B cell (primary cell): ENCODE measurements at regions not wholly inside any gene's neighbourhood (a gene's known extent, or its start where the extent isn't known, plus 50 kb on each side); places are given as distances from the start of the nearest gene placed in this dataset.

Experiments
- ATAC-seq: fragments of 200-7000 bp; cut with Tn5 transposase; one replicate; pipeline ENCODE4 v1.10.0; 2021; ENCODE audit warnings: low read depth, mild to moderate bottlenecking, moderate number of reproducible peaks, moderate library complexity
- CTCF ChIA-PET: fragments of 350-600 bp; sonication (Branson Sonifier 250); formaldehyde crosslinking; loops from one replicate; lab custom pipeline; 2021; ENCODE audit warnings: antibody characterized with exemption, inconsistent platforms; lab: Charles Lee
- POLR2A ChIA-PET: fragments of 350-600 bp; sonication (Branson Sonifier 250); formaldehyde crosslinking; loops from one replicate; lab custom pipeline; 2021; ENCODE audit warnings: antibody characterized with exemption; lab: Charles Lee
- DNase-seq: peaks from one replicate; pipeline ENCODE4 v3.0.0; 2013
- H2AFZ ChIP-seq: 2 replicates; pipeline ENCODE4 v1.6.1; 2012; ENCODE audit warnings: mild to moderate bottlenecking, low read depth, low read length; ENCODE audit not compliant: insufficient read depth, poor library complexity, severe bottlenecking
- H3K27ac ChIP-seq, 2 donors: 1 replicate in 1 of 2; 2 replicates in 1 of 2; pipeline ENCODE4 v1.5.1; 2012 to 2013; ENCODE audit warnings: low read length in 2 of 2, mild to moderate bottlenecking in 2 of 2, moderate library complexity in 1 of 2
- H3K27me3 ChIP-seq, 4 experiments: fragments of 200-600 bp in 1 of 4; sonication (generic) in 1 of 4; replicated peaks in 1 of 4; 1 replicate in 2 of 4; 2 replicates in 2 of 4; pipeline versions ENCODE4 v1.6.1 to v1.7.0; 2013 to 2016; ENCODE audit warnings: low read length in 3 of 4, mild to moderate bottlenecking in 2 of 4, mixed read lengths in 1 of 4, moderate library complexity in 1 of 4; ENCODE audit not compliant: insufficient read depth in 4 of 4, control insufficient read depth in 3 of 4; ENCODE audit errors: control extremely low read depth in 1 of 4
- H3K36me3 ChIP-seq, 2 experiments: replicated peaks in 1 of 2; 1 replicate in 1 of 2; 2 replicates in 1 of 2; pipeline versions ENCODE4 v1.6.1 to v1.7.1; 2013; ENCODE audit warnings: low read length in 1 of 2; ENCODE audit not compliant: insufficient read depth in 2 of 2, control insufficient read depth in 1 of 2; ENCODE audit errors: control extremely low read depth in 1 of 2, extremely low read depth in 1 of 2
- H3K4me1 ChIP-seq, 2 donors: fragments of 200-600 bp in 1 of 2; sonication (generic) in 1 of 2; 1 replicate in 1 of 2; 2 replicates in 1 of 2; pipeline versions ENCODE4 v1.5.1 to v1.6.1; 2013 to 2017; ENCODE audit warnings: low read length in 2 of 2; ENCODE audit not compliant: control insufficient read depth in 2 of 2, insufficient read depth in 2 of 2
- H3K4me2 ChIP-seq: replicated peaks from 2 replicates; pipeline ENCODE3; 2012; ENCODE audit warnings: mild to moderate bottlenecking, low read depth, low read length; ENCODE audit not compliant: poor library complexity, severe bottlenecking
- H3K4me3 ChIP-seq, 5 experiments: fragments of 200-600 bp in 1 of 5; sonication (generic) in 1 of 5; 1 replicate in 3 of 5; 2 replicates in 2 of 5; pipeline versions ENCODE4 v1.5.1 to v1.7.0; 2011 to 2016; ENCODE audit warnings: low read length in 4 of 5, mild to moderate bottlenecking in 4 of 5, low read depth in 2 of 5, control low read depth in 1 of 5, moderate library complexity in 1 of 5; ENCODE audit not compliant: insufficient read depth in 1 of 5; ENCODE audit errors: control extremely low read depth in 1 of 5, extremely low read depth in 1 of 5
- H3K79me2 ChIP-seq: fragments of 200-600 bp; sonication (generic); one replicate; pipeline ENCODE4 v1.6.0; 2016; ENCODE audit warnings: low read length; ENCODE audit not compliant: control insufficient read depth, insufficient read depth
- H3K9ac ChIP-seq: fragments of 200-600 bp; sonication (generic); 2 replicates; pipeline ENCODE4 v1.6.1; 2017; ENCODE audit warnings: mild to moderate bottlenecking, low read length, moderate library complexity
- H3K9me3 ChIP-seq, 3 donors: one replicate each; pipeline versions ENCODE4 v1.6.1 to v1.7.1; 2013; ENCODE audit warnings: low read length in 2 of 3; ENCODE audit not compliant: control insufficient read depth in 2 of 3, insufficient read depth in 1 of 3; ENCODE audit errors: control extremely low read depth in 1 of 3
- H4K20me1 ChIP-seq: 2 replicates; pipeline ENCODE4 v1.6.0; 2012; ENCODE audit warnings: mild to moderate bottlenecking, low read length; ENCODE audit not compliant: insufficient read depth, control insufficient read depth, poor library complexity, severe bottlenecking
- H3K27ac Mint-ChIP-seq: one replicate; pipeline ENCODE4 v1.8.0; 2021; ENCODE audit warnings: mixed read lengths
- H3K27me3 Mint-ChIP-seq: one replicate; pipeline ENCODE4 v1.8.0; 2021; ENCODE audit warnings: mixed read lengths
- H3K4me1 Mint-ChIP-seq: one replicate; pipeline ENCODE4 v1.8.0; 2021; ENCODE audit warnings: mixed read lengths
- H3K4me3 Mint-ChIP-seq: one replicate; pipeline ENCODE4 v1.8.0; 2021; ENCODE audit warnings: mixed read lengths
- H3K9me3 Mint-ChIP-seq: one replicate; pipeline ENCODE4 v1.8.0; 2022; ENCODE audit warnings: mixed read lengths; ENCODE audit not compliant: insufficient read depth
- EZH2 ChIP-seq: IDR thresholded peaks from 2 replicates; pipeline ENCODE4 v1.6.1; 2012; ENCODE audit warnings: borderline replicate concordance, low read depth, mild to moderate bottlenecking, moderate library complexity, low read length; ENCODE audit not compliant: insufficient read depth, poor library complexity, severe bottlenecking
- WGBS: methylation state at CpG from one replicate; pipeline ENCODE4 v1.1.5; 2013; ENCODE audit warnings: missing lambda C conversion rate; ENCODE audit not compliant: insufficient coverage; 5-methylcytosine and 5-hydroxymethylcytosine counted together
- intact Hi-C: fragments of 100-400 bp; cut with micrococcal nuclease; formaldehyde crosslinking; loops from one replicate; pipeline ENCODE4 v1.10.0; 2022
- TF ChIP-seq, protein P1 (sequence below): fragments of 200-600 bp; IDR thresholded peaks from one replicate; pipeline ENCODE4 v1.8.0; 2022; ENCODE audit warnings: antibody characterized with exemption, mild to moderate bottlenecking

DNA sequence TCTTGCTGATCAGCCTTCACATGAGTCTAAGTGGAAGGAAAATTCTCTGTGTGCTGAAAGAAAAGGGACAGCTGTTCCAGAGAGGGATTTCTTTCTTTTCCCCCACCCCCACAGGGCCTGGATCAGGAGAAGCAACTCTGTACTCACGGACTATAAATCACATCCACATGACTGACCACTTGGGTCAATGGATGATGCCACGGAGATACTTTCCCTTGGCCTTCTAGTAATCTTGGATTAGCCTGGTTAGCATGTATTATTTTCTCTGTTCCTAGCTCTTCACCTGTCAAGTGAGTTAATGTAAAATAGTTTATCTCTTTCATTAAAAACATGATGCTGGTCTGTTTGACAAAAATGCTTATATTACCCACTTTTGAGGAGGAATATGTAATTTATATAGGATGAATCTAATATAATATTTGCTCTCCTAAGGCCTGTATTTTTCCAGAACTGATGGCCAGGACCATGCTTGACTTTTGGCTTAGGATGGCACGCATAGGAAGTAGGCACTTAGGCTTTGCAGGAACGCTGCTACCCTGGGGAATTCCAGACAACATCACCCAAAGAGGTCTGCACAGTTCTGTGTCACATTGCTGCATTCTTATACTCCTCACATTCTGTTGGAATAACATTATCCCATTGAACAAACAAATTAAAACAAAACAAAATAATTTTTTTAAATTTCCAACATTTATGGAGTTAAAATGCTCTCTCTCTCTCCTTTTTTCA is 892.1 kb downstream of the TLE1 start:
- no peak overlapping the region for H3K4me3 ChIP-seq
- CTCF ChIA-PET, result no interaction called here

DNA sequence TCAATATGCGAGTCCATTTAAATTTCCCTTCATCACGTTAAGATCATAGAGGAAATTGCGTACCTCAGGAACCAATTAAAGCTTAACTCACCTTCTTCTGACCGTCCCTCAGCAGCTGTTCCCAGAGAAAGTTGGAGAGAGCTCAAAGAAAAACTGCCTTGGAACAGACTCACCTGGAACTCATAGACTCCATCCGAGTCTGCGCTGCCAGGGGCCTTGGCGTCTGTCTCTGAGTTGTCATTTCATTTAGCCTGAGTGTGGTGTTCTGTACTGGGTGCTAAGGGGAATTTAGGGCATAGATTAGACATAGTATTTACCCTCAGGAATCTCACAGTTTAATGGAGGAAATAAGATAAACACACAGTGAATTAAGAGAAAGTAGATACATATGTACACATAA is 892.7 kb downstream of the TLE1 start:
- Histone ChIP-seq H3K4me2 (no peak overlapping the region), H3K4me1 (no peaks in the 10 kb centered on the region), H3K9ac (no peak overlapping the region), H3K27ac (no peak overlapping the region), H3K27me3 (no peaks in the 10 kb centered on the region), H3K79me2 (no peaks in the 10 kb centered on the region), H3K4me3 (no peak overlapping the region), H2AFZ (no peak overlapping the region), H3K9me3 (peaks cover 0 to 7% (median 0%) of the 10 kb centered on the region in 3 donors), H4K20me1 (no peaks in the 10 kb centered on the region), H3K36me3 (peaks cover 0 to 3% of the 10 kb centered on the region in 2 experiments)
- intact Hi-C loops, result no loop called here
- peaks cover 4% of the 10 kb centered on the region for H3K9me3 Mint-ChIP-seq
- no peak overlapping the region for H3K27ac Mint-ChIP-seq
- ChIA-PET CTCF (no interaction called here), POLR2A (no interaction called here)
- ATAC-seq (no peak), DNase-seq (no peak)
- H3K27me3 Mint-ChIP-seq, result no peaks in the 10 kb centered on the region
- 88% methylated on average over 3 of the region's 7 CpGs for WGBS
- no peaks in the 10 kb centered on the region for H3K4me1 Mint-ChIP-seq
- H3K4me3 Mint-ChIP-seq, result no peak overlapping the region
- TF ChIP-seq, protein P1, sequence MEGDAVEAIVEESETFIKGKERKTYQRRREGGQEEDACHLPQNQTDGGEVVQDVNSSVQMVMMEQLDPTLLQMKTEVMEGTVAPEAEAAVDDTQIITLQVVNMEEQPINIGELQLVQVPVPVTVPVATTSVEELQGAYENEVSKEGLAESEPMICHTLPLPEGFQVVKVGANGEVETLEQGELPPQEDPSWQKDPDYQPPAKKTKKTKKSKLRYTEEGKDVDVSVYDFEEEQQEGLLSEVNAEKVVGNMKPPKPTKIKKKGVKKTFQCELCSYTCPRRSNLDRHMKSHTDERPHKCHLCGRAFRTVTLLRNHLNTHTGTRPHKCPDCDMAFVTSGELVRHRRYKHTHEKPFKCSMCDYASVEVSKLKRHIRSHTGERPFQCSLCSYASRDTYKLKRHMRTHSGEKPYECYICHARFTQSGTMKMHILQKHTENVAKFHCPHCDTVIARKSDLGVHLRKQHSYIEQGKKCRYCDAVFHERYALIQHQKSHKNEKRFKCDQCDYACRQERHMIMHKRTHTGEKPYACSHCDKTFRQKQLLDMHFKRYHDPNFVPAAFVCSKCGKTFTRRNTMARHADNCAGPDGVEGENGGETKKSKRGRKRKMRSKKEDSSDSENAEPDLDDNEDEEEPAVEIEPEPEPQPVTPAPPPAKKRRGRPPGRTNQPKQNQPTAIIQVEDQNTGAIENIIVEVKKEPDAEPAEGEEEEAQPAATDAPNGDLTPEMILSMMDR, result no peak
- TF ChIP-seq EZH2, result no peak

More for the DNA sequence above, 892.1 kb downstream of the TLE1 start:
- H3K4me1 ChIP-seq, result no peaks in the 10 kb centered on the region
- no peak overlapping the region for H3K27ac ChIP-seq
- no peaks in the 10 kb centered on the region for H4K20me1 ChIP-seq
- Mint-ChIP-seq H3K27me3 (no peaks in the 10 kb centered on the region), H3K4me3 (no peak overlapping the region), H3K27ac (no peak overlapping the region), H3K4me1 (no peaks in the 10 kb centered on the region), H3K9me3 (peaks cover 4% of the 10 kb centered on the region)
- H3K9ac ChIP-seq, result no peak overlapping the region
- peaks cover 0 to 3% of the 10 kb centered on the region in 2 experiments for H3K36me3 ChIP-seq
- intact Hi-C loops, result no loop called here
- H3K79me2 ChIP-seq, result no peaks in the 10 kb centered on the region
- H3K9me3 ChIP-seq, result peaks cover 0 to 7% (median 0%) of the 10 kb centered on the region in 3 donors
- H3K27me3 ChIP-seq, result no peaks in the 10 kb centered on the region
- WGBS, result 94% methylated on average over 2 of the region's 4 CpGs
- H3K4me2 ChIP-seq, result no peak overlapping the region
- POLR2A ChIA-PET, result no interaction called here
- DNase-seq (no peak), ATAC-seq (no peak)
- TF ChIP-seq, protein P1, result no peak
- TF ChIP-seq EZH2, result no peak
- H2AFZ ChIP-seq, result no peak overlapping the region
